WTC11 (cell line): ENCODE measurements at regions not wholly inside any gene's neighbourhood (a gene's known extent, or its start where the extent isn't known, plus 50 kb on each side); places are given as distances from the start of the nearest gene placed in this dataset.
"Not testable (repeated sequence)": the region's sequence is repeated elsewhere in the genome, so short reads cannot be mapped to it uniquely, and the experiment has no call there.

ENCODE experiments used
- ATF2 ChIP-seq: sonication (generic); formaldehyde crosslinking; IDR thresholded peaks from 2 replicates; pipeline ENCODE4 v1.8.1; 2022; ENCODE audit warnings: low read depth, missing genetic modification reagents, borderline replicate concordance
- CTCF ChIP-seq: fragments of 200-600 bp; IDR thresholded peaks from 2 replicates; pipeline ENCODE4 v1.8.0; 2022; ENCODE audit warnings: antibody characterized with exemption
- E2F1 ChIP-seq: sonication (generic); formaldehyde crosslinking; IDR thresholded peaks from 2 replicates; pipeline ENCODE4 v1.8.0; 2022; ENCODE audit warnings: mild to moderate bottlenecking, missing genetic modification reagents
- FOXK1 ChIP-seq: sonication (generic); formaldehyde crosslinking; IDR thresholded peaks from 2 replicates; pipeline ENCODE4 v1.8.0; 2022; ENCODE audit warnings: mild to moderate bottlenecking, moderate library complexity, missing genetic modification reagents
- FOXP4 ChIP-seq: sonication (generic); formaldehyde crosslinking; IDR thresholded peaks from 2 replicates; pipeline ENCODE4 v1.8.0; 2022; ENCODE audit warnings: mild to moderate bottlenecking, missing genetic modification reagents
- GABPB1 ChIP-seq: sonication (generic); formaldehyde crosslinking; IDR thresholded peaks from 2 replicates; pipeline ENCODE4 v1.8.1; 2023; ENCODE audit warnings: mild to moderate bottlenecking, missing genetic modification reagents
- NR3C1 ChIP-seq: sonication (generic); formaldehyde crosslinking; conservative IDR thresholded peaks from 2 replicates; pipeline ENCODE4 v1.8.1; 2023; ENCODE audit warnings: low read depth, mild to moderate bottlenecking, missing genetic modification reagents
- RELA ChIP-seq: sonication (generic); formaldehyde crosslinking; IDR thresholded peaks from 2 replicates; pipeline ENCODE4 v1.8.1; 2022; ENCODE audit warnings: missing genetic modification reagents, mild to moderate bottlenecking, borderline replicate concordance
- SP1 ChIP-seq: sonication (generic); formaldehyde crosslinking; conservative IDR thresholded peaks from 2 replicates; pipeline ENCODE4 v1.8.1; 2022; ENCODE audit warnings: missing genetic modification reagents
- ZBTB21 ChIP-seq: sonication (generic); formaldehyde crosslinking; IDR thresholded peaks from 2 replicates; pipeline ENCODE4 v1.8.1; 2023; ENCODE audit warnings: mild to moderate bottlenecking, missing genetic modification reagents, borderline replicate concordance
- ZNF232 ChIP-seq: sonication (generic); formaldehyde crosslinking; IDR thresholded peaks from 2 replicates; pipeline ENCODE4 v1.8.0; 2022; ENCODE audit warnings: mild to moderate bottlenecking, missing genetic modification reagents

- not testable (repeated sequence) for TF ChIP-seq NR3C1 (CRISPR knock-in tag); CTCF; ATF2; RELA (CRISPR knock-in tag); ZNF232; GABPB1 (CRISPR knock-in tag); SP1; E2F1 (CRISPR knock-in tag)
- TF ChIP-seq FOXP4 (CRISPR knock-in tag) (0 out of 2 replicates have a peak, but pooled peaks have one; percentile 30), ZBTB21 (CRISPR knock-in tag) (peak; percentile 92), FOXK1 (CRISPR knock-in tag) (0 out of 2 replicates have a peak, but pooled peaks have one; percentile 20)
Measured at GRCh38 chr9:66797905-66798616, 102.5 kb upstream of the ZNF658 start.
